Small intestine (tissue), 7 donors: ENCODE measurements at regions not wholly inside any gene's neighbourhood (a gene's known extent, or its start where the extent isn't known, plus 50 kb on each side); places are given as distances from the start of the nearest gene placed in this dataset.

Experiments
- DNase-seq, 2 donors: peaks; one replicate each; pipeline versions ENCODE4 v3.0.0 to v3.0.0-alpha.2; 2013
- FAIRE-seq: peaks from 2 replicates; lab custom pipeline; 2012; peaks lifted over from hg19 to GRCh38; lab: Jason Lieb, UNC
- H3K27ac ChIP-seq, 3 donors: one replicate each; pipeline ENCODE4 v1.5.1; 2013; ENCODE audit warnings: low read length in 2 of 3, mild to moderate bottlenecking in 2 of 3, control low read depth in 1 of 3, inconsistent platforms in 1 of 3, low read depth in 1 of 3, moderate library complexity in 1 of 3
- H3K27me3 ChIP-seq, 3 donors: one replicate each; pipeline ENCODE4 v1.6.1; 2013; ENCODE audit warnings: low read length in 3 of 3, inconsistent platforms in 1 of 3; ENCODE audit not compliant: control insufficient read depth in 3 of 3, insufficient read depth in 3 of 3
- H3K36me3 ChIP-seq, 3 donors: one replicate each; pipeline ENCODE4 v1.6.1; 2013; ENCODE audit warnings: low read length in 3 of 3, inconsistent platforms in 1 of 3, low read depth in 1 of 3, mild to moderate bottlenecking in 1 of 3, moderate library complexity in 1 of 3; ENCODE audit not compliant: control insufficient read depth in 3 of 3, insufficient read depth in 2 of 3
- H3K4me1 ChIP-seq, 3 donors: one replicate each; pipeline ENCODE4 v1.6.1; 2013; ENCODE audit warnings: low read length in 2 of 3, inconsistent platforms in 1 of 3, low read depth in 1 of 3, mild to moderate bottlenecking in 1 of 3, moderate library complexity in 1 of 3; ENCODE audit not compliant: control insufficient read depth in 3 of 3, insufficient read depth in 2 of 3
- H3K4me3 ChIP-seq, 3 donors: one replicate each; pipeline ENCODE4 v1.5.1; 2013; ENCODE audit warnings: low read length in 3 of 3, control low read depth in 1 of 3, inconsistent platforms in 1 of 3, low read depth in 1 of 3, mild to moderate bottlenecking in 1 of 3, moderate library complexity in 1 of 3
- H3K9me3 ChIP-seq, 2 donors: one replicate each; pipeline ENCODE4 v1.6.1; 2013; ENCODE audit warnings: low read depth in 1 of 2, low read length in 1 of 2; ENCODE audit not compliant: control insufficient read depth in 2 of 2, insufficient read depth in 1 of 2
- WGBS, 3 donors: extraction: QIAGEN DNeasy Blood & Tissue Kit; methylation state at CpG; one replicate each; pipeline ENCODE4 v1.1.7; 2013; 5-methylcytosine and 5-hydroxymethylcytosine counted together
- donor health status: healthy with polysubstance abuse.
- donor health status: control.
- donor health status: control.
- donor health status: Bipolar disorder and iron deficiency.
- donor health status: healthy.

GRCh38 chr6:139778688-139779087 is 404.2 kb upstream of the CITED2 start:
- DNase-seq (peak in 1 of 2 donors; percentile 24), FAIRE-seq (no peak)
- H3K4me3 ChIP-seq = no peak overlapping the region
- H3K27ac ChIP-seq = no peak overlapping the region
- H3K4me1 ChIP-seq = no peaks in the 10 kb centered on the region
- no peaks in the 10 kb centered on the region for H3K36me3 ChIP-seq
- WGBS, 3 donors = 41 to 70% (median 56%) methylated on average over 5 of the region's 5 CpGs
- no peaks in the 10 kb centered on the region for H3K9me3 ChIP-seq
- no peaks in the 10 kb centered on the region for H3K27me3 ChIP-seq

DNA sequence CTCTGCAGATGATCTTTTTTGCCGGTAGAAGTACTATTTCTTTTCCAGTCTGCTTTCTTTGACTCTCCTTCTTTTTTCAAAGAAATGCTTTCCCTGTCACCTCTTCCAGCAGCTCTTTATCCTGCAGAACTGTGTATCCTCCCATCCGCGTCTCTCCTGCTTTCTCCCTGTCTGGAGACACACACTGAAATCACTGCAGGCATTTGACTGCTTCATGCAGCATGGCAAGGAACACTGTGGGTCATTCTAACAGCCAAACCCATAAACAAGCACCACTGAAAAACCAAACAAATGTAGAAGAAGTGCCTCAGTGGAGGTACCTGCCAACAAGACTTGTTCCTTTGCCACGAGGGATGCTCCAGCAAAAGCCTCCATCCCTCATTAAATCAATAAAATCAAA is 403.7 kb upstream of the CITED2 start:
- H3K27ac ChIP-seq = no peak overlapping the region
- no peaks in the 10 kb centered on the region for H3K9me3 ChIP-seq
- no peaks in the 10 kb centered on the region for H3K36me3 ChIP-seq
- no peak for FAIRE-seq
- 81 to 92% (median 86%) methylated on average over 4 of the region's 4 CpGs for WGBS, 3 donors
- no peaks in the 10 kb centered on the region for H3K4me1 ChIP-seq
- DNase-seq = no peak
- no peaks in the 10 kb centered on the region for H3K27me3 ChIP-seq
- H3K4me3 ChIP-seq = no peak overlapping the region

GRCh38 chr6:139777202-139777970 is 402.9 kb upstream of the CITED2 start:
- DNase-seq = no peak
- no peaks in the 10 kb centered on the region for H3K36me3 ChIP-seq
- H3K4me1 ChIP-seq = no peaks in the 10 kb centered on the region
- H3K4me3 ChIP-seq = no peak overlapping the region
- no peak overlapping the region for H3K27ac ChIP-seq
- H3K27me3 ChIP-seq = no peaks in the 10 kb centered on the region
- FAIRE-seq = no peak
- no peaks in the 10 kb centered on the region for H3K9me3 ChIP-seq
- 80 to 89% (median 87%) methylated on average over 6 of the region's 6 CpGs for WGBS, 3 donors

- Histone ChIP-seq H3K4me3 (no peak overlapping the region), H3K27ac (no peak overlapping the region), H3K4me1 (no peaks in the 10 kb centered on the region), H3K27me3 (no peaks in the 10 kb centered on the region), H3K9me3 (no peaks in the 10 kb centered on the region), H3K36me3 (no peaks in the 10 kb centered on the region)
- FAIRE-seq (no peak), DNase-seq (peak in 1 of 2 donors; percentile 47)
- WGBS, 3 donors = 14 to 46% (median 27%) methylated on average over 6 of the region's 6 CpGs
Measured at GRCh38 chr6:139776041-139776440, 401.6 kb upstream of the CITED2 start.

- Histone ChIP-seq H3K9me3 (no peaks in the 10 kb centered on the region), H3K27me3 (no peaks in the 10 kb centered on the region), H3K4me1 (peaks cover 0 to 2% (median 0%) of the 10 kb centered on the region in 3 donors), H3K27ac (no peak overlapping the region), H3K36me3 (no peaks in the 10 kb centered on the region), H3K4me3 (no peak overlapping the region)
- DNase-seq (no peak), FAIRE-seq (no peak)
Measured at GRCh38 chr6:139768196-139768595, 393.7 kb upstream of the CITED2 start.

DNA sequence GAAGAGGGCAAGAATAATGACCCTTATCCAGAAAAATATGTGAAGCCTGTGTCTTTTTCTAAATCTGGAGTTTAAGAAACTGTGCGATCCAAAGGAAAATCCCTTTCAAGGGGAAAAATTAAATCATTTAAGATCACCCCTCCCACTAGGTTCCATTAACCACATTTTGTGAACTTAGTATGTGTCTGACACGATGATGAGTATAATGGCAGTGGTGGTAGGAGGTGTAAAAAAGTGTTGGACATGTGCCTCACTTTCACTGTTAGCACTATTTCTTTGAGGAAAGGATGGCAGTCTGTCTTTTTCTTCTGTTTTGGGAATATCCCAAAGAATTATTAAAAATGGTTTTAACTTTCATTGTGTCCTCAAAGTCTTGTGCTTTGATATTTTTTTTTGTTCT is 392.3 kb upstream of the CITED2 start:
- Histone ChIP-seq H3K9me3 (no peaks in the 10 kb centered on the region), H3K4me1 (peaks cover 0 to 2% (median 0%) of the 10 kb centered on the region in 3 donors), H3K4me3 (no peak overlapping the region), H3K27me3 (no peaks in the 10 kb centered on the region), H3K27ac (no peak overlapping the region), H3K36me3 (no peaks in the 10 kb centered on the region)
- 84 to 93% (median 86%) methylated on average over 2 of the region's 2 CpGs for WGBS, 3 donors
- DNase-seq (no peak), FAIRE-seq (no peak)

DNA sequence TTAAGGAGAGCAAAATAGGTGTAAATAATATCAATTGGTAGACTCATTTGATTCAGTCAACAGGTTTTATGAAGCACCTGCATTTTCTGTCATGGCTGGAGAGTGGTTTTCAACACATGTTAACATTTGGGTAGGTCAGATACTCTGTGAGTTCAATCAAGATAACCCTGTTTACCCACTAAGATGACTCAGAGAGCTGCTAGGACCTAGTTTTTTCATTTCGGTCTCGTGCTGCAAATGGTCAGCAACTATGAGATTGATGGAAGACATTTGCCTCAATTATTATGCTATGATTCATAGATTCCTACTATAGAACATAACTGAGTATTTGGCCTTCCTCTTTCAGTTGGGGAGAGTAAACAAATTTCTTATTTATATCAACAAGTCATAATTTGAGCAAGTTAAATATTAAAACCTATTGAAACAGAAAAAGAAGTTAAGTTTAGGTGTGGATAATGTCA is 391.4 kb upstream of the CITED2 start:
- FAIRE-seq = no peak
- WGBS, 3 donors = 42 to 64% (median 55%) methylated on average over 2 of the region's 2 CpGs
- no peak overlapping the region for H3K4me3 ChIP-seq
- H3K9me3 ChIP-seq = no peaks in the 10 kb centered on the region
- DNase-seq = no peak
- no peak overlapping the region for H3K27ac ChIP-seq
- H3K36me3 ChIP-seq = no peaks in the 10 kb centered on the region
- peaks cover 0 to 2% (median 0%) of the 10 kb centered on the region in 3 donors for H3K4me1 ChIP-seq
- no peaks in the 10 kb centered on the region for H3K27me3 ChIP-seq

- H3K36me3 ChIP-seq = no peaks in the 10 kb centered on the region
- no peaks in the 10 kb centered on the region for H3K9me3 ChIP-seq
- DNase-seq (no peak), FAIRE-seq (no peak)
- WGBS, 3 donors = 57 to 98% (median 90%) methylated on average over 2 of the region's 2 CpGs
- no peak overlapping the region for H3K4me3 ChIP-seq
- no peaks in the 10 kb centered on the region for H3K27me3 ChIP-seq
- H3K27ac ChIP-seq = peak overlapping the region in 2 of 3 donors; percentile 23 to 81
- peaks cover 0 to 2% (median 0%) of the 10 kb centered on the region in 3 donors for H3K4me1 ChIP-seq
Measured at GRCh38 chr6:139764498-139764986, 390.1 kb upstream of the CITED2 start.
